ENCODE measurements at regions not wholly inside any gene's neighbourhood (a gene's known extent, or its start where the extent isn't known, plus 50 kb on each side); places are given as distances from the start of the nearest gene placed in this dataset.
"Not testable (repeated sequence)": the region's sequence is repeated elsewhere in the genome, so short reads cannot be mapped to it uniquely, and the experiment has no call there.

DNA sequence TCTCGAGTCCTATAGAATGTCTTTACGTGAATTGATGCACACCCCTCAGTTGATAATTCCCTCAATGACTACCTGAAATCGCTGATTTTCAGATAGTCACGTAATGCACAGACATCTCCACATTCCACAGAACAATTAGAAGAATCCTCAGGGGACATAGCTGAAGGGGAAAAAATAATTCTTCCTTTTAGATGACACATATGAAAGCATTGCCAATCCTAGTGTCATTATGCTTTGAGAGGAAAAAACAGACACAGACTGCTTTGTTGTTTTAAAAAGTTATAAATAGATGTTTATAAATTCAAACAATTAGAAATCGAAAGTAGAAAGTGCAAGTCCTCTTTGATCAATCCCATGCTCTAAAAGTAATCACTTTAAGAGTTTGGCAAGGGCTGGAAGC, 100.6 kb upstream of the FN1 start:
- H3K27ac ChIP-seq (replicated peaks), result peak overlapping the region; percentile 33
- H3K36me3 ChIP-seq, result no peaks in the 10 kb centered on the region
- H3K4me1 ChIP-seq, result peaks cover 37% of the 10 kb centered on the region
- no peak overlapping the region for H3K4me3 ChIP-seq
- intact Hi-C loops (cut with micrococcal nuclease), result no loop called here
- H3K9me3 ChIP-seq (replicated peaks), result peaks cover 28% of the 10 kb centered on the region
- H3K27me3 ChIP-seq (ENCODE audit: low read depth), result no peaks in the 10 kb centered on the region
- TF ChIP-seq, protein P1, sequence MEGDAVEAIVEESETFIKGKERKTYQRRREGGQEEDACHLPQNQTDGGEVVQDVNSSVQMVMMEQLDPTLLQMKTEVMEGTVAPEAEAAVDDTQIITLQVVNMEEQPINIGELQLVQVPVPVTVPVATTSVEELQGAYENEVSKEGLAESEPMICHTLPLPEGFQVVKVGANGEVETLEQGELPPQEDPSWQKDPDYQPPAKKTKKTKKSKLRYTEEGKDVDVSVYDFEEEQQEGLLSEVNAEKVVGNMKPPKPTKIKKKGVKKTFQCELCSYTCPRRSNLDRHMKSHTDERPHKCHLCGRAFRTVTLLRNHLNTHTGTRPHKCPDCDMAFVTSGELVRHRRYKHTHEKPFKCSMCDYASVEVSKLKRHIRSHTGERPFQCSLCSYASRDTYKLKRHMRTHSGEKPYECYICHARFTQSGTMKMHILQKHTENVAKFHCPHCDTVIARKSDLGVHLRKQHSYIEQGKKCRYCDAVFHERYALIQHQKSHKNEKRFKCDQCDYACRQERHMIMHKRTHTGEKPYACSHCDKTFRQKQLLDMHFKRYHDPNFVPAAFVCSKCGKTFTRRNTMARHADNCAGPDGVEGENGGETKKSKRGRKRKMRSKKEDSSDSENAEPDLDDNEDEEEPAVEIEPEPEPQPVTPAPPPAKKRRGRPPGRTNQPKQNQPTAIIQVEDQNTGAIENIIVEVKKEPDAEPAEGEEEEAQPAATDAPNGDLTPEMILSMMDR (IDR thresholded peaks at IDR 0.05; ENCODE audit: borderline replicate concordance), result no peak
- DNase-seq, result no peak

DNA sequence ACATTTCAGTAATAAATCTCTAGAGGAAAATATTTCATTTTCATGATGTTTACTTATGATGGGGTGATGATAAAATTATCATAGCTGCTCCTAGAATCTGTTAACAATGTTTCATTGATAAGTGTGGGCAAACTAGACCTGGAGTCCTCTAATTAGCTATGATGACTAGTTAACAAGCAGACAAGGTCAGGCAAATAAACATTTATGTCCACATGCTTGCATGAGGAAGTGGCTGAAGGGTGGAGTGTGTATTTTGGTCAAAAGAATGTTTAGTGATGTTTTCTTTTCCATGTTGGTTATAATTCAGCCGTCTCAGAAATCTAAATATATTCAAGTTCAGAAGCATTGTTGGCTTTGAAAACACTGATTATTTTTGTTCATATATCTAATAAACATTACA, 99.9 kb upstream of the FN1 start:
- no peaks in the 10 kb centered on the region for H3K36me3 ChIP-seq
- no peak for DNase-seq
- intact Hi-C loops (cut with micrococcal nuclease), result no loop called here
- H3K27ac ChIP-seq (replicated peaks), result peak overlapping the region; percentile 33
- peaks cover 34% of the 10 kb centered on the region for H3K4me1 ChIP-seq
- peaks cover 28% of the 10 kb centered on the region for H3K9me3 ChIP-seq (replicated peaks)
- TF ChIP-seq, protein P1 (IDR thresholded peaks at IDR 0.05; ENCODE audit: borderline replicate concordance), result no peak
- H3K4me3 ChIP-seq, result no peak overlapping the region
- H3K27me3 ChIP-seq (ENCODE audit: low read depth), result no peaks in the 10 kb centered on the region

DNA sequence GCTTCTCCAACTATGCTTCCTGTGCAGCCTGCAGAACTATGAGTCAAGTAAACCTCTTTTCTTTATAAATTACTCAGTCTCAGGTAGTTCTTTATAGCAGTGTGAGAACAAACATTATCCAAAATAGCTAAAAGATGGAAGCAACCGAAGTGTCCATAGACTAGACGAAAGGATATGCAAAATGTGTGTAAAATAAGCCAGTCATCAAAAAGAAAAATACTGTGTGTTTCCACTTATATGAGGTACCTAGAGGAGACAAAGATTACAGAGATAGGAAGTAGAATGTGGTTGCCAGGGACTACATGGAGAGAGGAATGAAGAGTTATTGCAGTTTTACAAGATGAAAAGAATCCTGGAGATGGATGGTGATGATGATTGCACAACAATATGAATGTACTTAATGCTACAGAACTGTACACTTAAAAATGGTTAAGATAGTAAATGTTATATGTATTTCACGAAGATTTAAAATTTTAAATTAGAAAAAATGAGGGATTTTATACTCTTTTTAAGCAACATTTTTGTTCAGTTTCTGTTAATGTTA, 99.3 kb upstream of the FN1 start:
- H3K9me3 ChIP-seq (replicated peaks), result peaks cover 28% of the 10 kb centered on the region
- H3K4me3 ChIP-seq, result no peak overlapping the region
- H3K4me1 ChIP-seq, result peaks cover 31% of the 10 kb centered on the region
- no peak for DNase-seq
- no peaks in the 10 kb centered on the region for H3K36me3 ChIP-seq
- H3K27ac ChIP-seq (replicated peaks), result no peak overlapping the region
- H3K27me3 ChIP-seq (ENCODE audit: low read depth), result no peaks in the 10 kb centered on the region
- TF ChIP-seq, protein P1 (IDR thresholded peaks at IDR 0.05; ENCODE audit: borderline replicate concordance), result no peak
- intact Hi-C loops (cut with micrococcal nuclease), result no loop called here

DNA sequence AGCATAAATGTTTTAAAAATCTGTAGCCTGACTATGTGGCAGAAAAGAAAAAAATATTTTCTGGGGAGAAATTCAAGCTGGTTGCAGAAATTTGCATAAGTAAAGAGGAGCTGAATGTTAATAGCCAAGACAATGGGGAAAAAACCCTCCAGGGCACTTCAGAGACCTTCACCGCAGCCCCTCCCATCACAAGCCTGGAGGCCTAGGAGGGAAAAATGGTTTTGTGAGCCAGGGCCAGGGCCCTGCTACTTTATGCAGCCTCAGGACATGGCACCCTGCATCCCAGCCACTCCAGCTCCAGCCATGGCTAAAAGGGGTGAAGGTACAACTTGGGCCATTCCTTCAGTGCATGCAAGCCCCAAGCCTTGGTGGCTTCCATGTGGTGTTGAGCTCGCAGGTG, 97.8 kb upstream of the FN1 start:
- H3K27me3 ChIP-seq (ENCODE audit: low read depth); H3K27ac ChIP-seq (replicated peaks); H3K4me3 ChIP-seq; DNase-seq; intact Hi-C loops (cut with micrococcal nuclease); H3K36me3 ChIP-seq: not testable (repeated sequence)
- Histone ChIP-seq H3K9me3 (replicated peaks) (peaks cover 36% of the 10 kb centered on the region), H3K4me1 (peaks cover 29% of the 10 kb centered on the region)

DNA sequence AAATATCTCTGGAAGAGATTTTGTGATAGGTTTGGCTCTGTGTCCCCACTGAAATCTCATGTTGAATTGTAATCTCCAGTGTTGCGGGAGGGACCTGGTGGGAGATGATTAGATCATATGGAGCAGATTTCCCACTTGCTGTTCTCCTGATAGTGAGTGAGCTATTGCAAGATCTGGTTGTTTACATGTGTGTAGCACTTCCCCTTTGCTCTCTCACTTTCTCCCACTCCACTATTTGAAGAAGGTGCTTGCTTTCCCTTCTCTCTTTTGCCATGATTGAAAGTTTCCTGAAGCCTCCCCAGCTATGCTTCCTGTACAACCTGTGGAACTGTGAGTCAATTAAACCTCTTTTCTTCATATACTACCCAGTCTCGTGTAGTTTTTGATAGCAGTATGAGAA, 97.0 kb upstream of the FN1 start:
- Histone ChIP-seq H3K27ac (replicated peaks) (no peak overlapping the region), H3K27me3 (ENCODE audit: low read depth) (no peaks in the 10 kb centered on the region), H3K36me3 (no peaks in the 10 kb centered on the region), H3K4me1 (peaks cover 29% of the 10 kb centered on the region), H3K4me3 (no peak overlapping the region), H3K9me3 (replicated peaks) (peaks cover 36% of the 10 kb centered on the region)
- intact Hi-C loops (cut with micrococcal nuclease), result no loop called here
- DNase-seq, result no peak
- TF ChIP-seq, protein P1 (IDR thresholded peaks at IDR 0.05; ENCODE audit: borderline replicate concordance), result no peak

DNA sequence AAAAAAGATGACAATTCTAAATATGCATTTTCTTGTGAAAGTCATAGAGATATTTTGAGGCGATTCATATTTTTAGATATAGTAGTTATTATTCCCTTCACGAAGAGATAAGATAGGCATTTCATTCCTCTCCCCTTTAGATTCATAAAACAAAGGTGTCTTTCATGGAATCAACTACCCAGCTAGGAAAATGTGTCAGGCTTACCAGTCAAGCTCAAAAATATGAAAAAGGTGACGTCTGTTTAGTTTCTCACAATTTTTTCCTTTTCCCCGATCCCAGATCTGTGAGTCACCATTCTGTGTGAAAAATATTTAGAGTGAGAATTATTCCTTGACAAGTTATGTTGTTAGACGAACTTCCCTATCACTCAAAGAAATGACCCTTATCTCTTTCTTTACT, 95.4 kb upstream of the FN1 start:
- Histone ChIP-seq H3K36me3 (no peaks in the 10 kb centered on the region), H3K9me3 (replicated peaks) (peaks cover 36% of the 10 kb centered on the region), H3K4me1 (peaks cover 13% of the 10 kb centered on the region), H3K4me3 (no peak overlapping the region), H3K27me3 (ENCODE audit: low read depth) (no peaks in the 10 kb centered on the region), H3K27ac (replicated peaks) (peak overlapping the region; percentile 47)
- TF ChIP-seq, protein P1 (IDR thresholded peaks at IDR 0.05; ENCODE audit: borderline replicate concordance), result no peak
- DNase-seq, result no peak
- intact Hi-C loops (cut with micrococcal nuclease), result no loop called here
